AG04450 (cell line): ENCODE measurements at regions not wholly inside any gene's neighbourhood (a gene's known extent, or its start where the extent isn't known, plus 50 kb on each side); places are given as distances from the start of the nearest gene placed in this dataset.

ENCODE experiments used
- CTCF ChIA-PET: fragments of 300-600, 350-600 bp; formaldehyde crosslinking; extraction: SDS; loops from one replicate; lab custom pipeline; 2022; ENCODE audit warnings: antibody characterized with exemption, inconsistent platforms; lab: Charles Lee
- POLR2A ChIA-PET: fragments of 350-600 bp; formaldehyde crosslinking; extraction: SDS; loops from one replicate; lab custom pipeline; 2021; ENCODE audit warnings: antibody characterized with exemption, inconsistent platforms; lab: Yijun Ruan, JAX
- DNase-seq: peaks from one replicate; pipeline ENCODE4 v3.0.0-alpha.2; 2011; ENCODE audit warnings: low read depth, low spot score
- H3K27ac ChIP-seq: one replicate; pipeline ENCODE4 v1.5.1; 2012; ENCODE audit warnings: low read depth, low read length, control low read depth
- H3K27me3 ChIP-seq: one replicate; pipeline ENCODE4 v1.6.0; 2012; ENCODE audit warnings: low read length; ENCODE audit not compliant: control insufficient read depth, insufficient read depth
- H3K4me3 ChIP-seq: 2 replicates; pipeline ENCODE4 v1.5.1; 2011; ENCODE audit warnings: mild to moderate bottlenecking, low read depth, low read length, control low read depth
- H3K9me3 ChIP-seq: 2 replicates; pipeline ENCODE4 v1.5.1; 2012; ENCODE audit warnings: low read length; ENCODE audit not compliant: control insufficient read depth, insufficient read depth
- CTCF ChIP-seq: IDR thresholded peaks from 2 replicates; pipeline ENCODE4 v1.5.1; 2011; ENCODE audit warnings: low read depth, low read length, control low read depth, inconsistent platforms

- no peak for DNase-seq
- Histone ChIP-seq H3K27me3 (no peaks in the 10 kb centered on the region), H3K27ac (no peak overlapping the region), H3K9me3 (peaks cover 2% of the 10 kb centered on the region; the same call in 1 of the 2 replicates), H3K4me3 (no peak overlapping the region)
- ChIA-PET CTCF (no interaction called here), POLR2A (no interaction called here)
- no peak for TF ChIP-seq CTCF
Observed at GRCh38 chr3:164250923-164251322, 827.4 kb downstream of the SI start.

GRCh38 chr3:164236851-164237250 lies 841.4 kb downstream of the SI start:
- peaks cover 7% of the 10 kb centered on the region for H3K9me3 ChIP-seq
- H3K4me3 ChIP-seq: no peak overlapping the region
- CTCF ChIA-PET: no interaction called here
- no peaks in the 10 kb centered on the region for H3K27me3 ChIP-seq
- H3K27ac ChIP-seq: no peak overlapping the region
- no peak for TF ChIP-seq CTCF
- POLR2A ChIA-PET: no interaction called here
- DNase-seq: no peak

GRCh38 chr3:164235289-164236028 lies 842.8 kb downstream of the SI start:
- POLR2A ChIA-PET: no interaction called here

GRCh38 chr3:164233951-164234350 lies 844.3 kb downstream of the SI start:
- no peak for DNase-seq
- peaks cover 3% of the 10 kb centered on the region; the same call in 1 of the 2 replicates for H3K9me3 ChIP-seq
- TF ChIP-seq CTCF: no peak
- ChIA-PET POLR2A (no interaction called here), CTCF (no interaction called here)
- no peak overlapping the region for H3K4me3 ChIP-seq
- H3K27ac ChIP-seq: no peak overlapping the region
- no peaks in the 10 kb centered on the region for H3K27me3 ChIP-seq

More at GRCh38 chr3:164235289-164236028, 842.8 kb downstream of the SI start:
- no peak overlapping the region for H3K4me3 ChIP-seq
- TF ChIP-seq CTCF: no peak
- no peak overlapping the region for H3K27ac ChIP-seq
- no peak for DNase-seq
- CTCF ChIA-PET: no interaction called here
- H3K9me3 ChIP-seq: peaks cover 5% of the 10 kb centered on the region; the same call in 1 of the 2 replicates
- H3K27me3 ChIP-seq: no peaks in the 10 kb centered on the region

GRCh38 chr3:164231718-164232117 lies 846.6 kb downstream of the SI start:
- POLR2A ChIA-PET: no interaction called here
- no peak for TF ChIP-seq CTCF
- Histone ChIP-seq H3K27ac (no peak overlapping the region), H3K4me3 (no peak overlapping the region), H3K27me3 (no peaks in the 10 kb centered on the region), H3K9me3 (peaks cover 3% of the 10 kb centered on the region; the same call in 1 of the 2 replicates)
- no peak for DNase-seq
- CTCF ChIA-PET: no interaction called here
